Erythroblast (primary cell): ENCODE measurements at regions not wholly inside any gene's neighbourhood (a gene's known extent, or its start where the extent isn't known, plus 50 kb on each side); places are given as distances from the start of the nearest gene placed in this dataset.

Experiments used
- GATA1 ChIP-seq: IDR thresholded peaks from 2 replicates; pipeline ENCODE4 v1.6.1; 2011; ENCODE audit warnings: low read depth, mild to moderate bottlenecking, control low read depth, low read length, moderate library complexity
- POLR2A ChIP-seq: IDR thresholded peaks from 2 replicates; pipeline ENCODE4 v1.6.1; 2011; ENCODE audit warnings: mild to moderate bottlenecking, low read length

- TF ChIP-seq POLR2A (no peak), GATA1 (no peak)
Observed at GRCh38 chr17:73997059-73997458, 206.4 kb upstream of the RPL38 start.
